K562 (cell line): ENCODE measurements at regions not wholly inside any gene's neighbourhood (a gene's known extent, or its start where the extent isn't known, plus 50 kb on each side); places are given as distances from the start of the nearest gene placed in this dataset.

Experiments used
- ATAC-seq: fragments of 200-7000 bp; cut with Tn5 transposase; 3 replicates; pipeline ENCODE4 v1.9.1; 2020; ENCODE audit warnings: moderate library complexity
- BruUV-seq: library from RNA; stranded (reverse); fragments of 400-500 nt; replicated peaks from 2 replicates; lab custom pipeline; 2021; lab: Mats Ljungman, UMichigan
- CTCF ChIA-PET: fragments of 300-600 bp; formaldehyde crosslinking; extraction: SDS; loops from one replicate; lab custom pipeline; 2021; ENCODE audit warnings: low intra/inter-chr PET ratio; lab: Yijun Ruan, JAX
- POLR2A ChIA-PET: fragments of 300-600, 350-650 bp; sonication (Branson Sonifier 250); formaldehyde crosslinking; extraction: SDS; loops from one replicate; lab custom pipeline; 2021; ENCODE audit warnings: antibody characterized with exemption, inconsistent platforms; lab: Yijun Ruan, JAX
- DNase-seq, 4 experiments: peaks; one replicate each; pipeline versions ENCODE4 v3.0.0 to v3.0.0-alpha.2; 2011 to 2018; ENCODE audit warnings: low spot score in 3 of 4, mixed read lengths in 3 of 4; ENCODE audit errors: extremely low read depth in 1 of 4
- FAIRE-seq: peaks from 2 replicates; lab custom pipeline; 2011; peaks lifted over from hg19 to GRCh38; lab: Jason Lieb, UNC
- H2AFZ ChIP-seq: 2 replicates; pipeline ENCODE4 v1.6.0; 2011; ENCODE audit warnings: low read depth, low read length, control low read depth, inconsistent platforms
- H3K27ac ChIP-seq: fragments of 200-600 bp; 3 replicates; pipeline ENCODE4 v1.8.0; 2011; ENCODE audit warnings: low read depth, mild to moderate bottlenecking, control low read depth, inconsistent platforms, low read length, moderate library complexity, mixed read lengths; ENCODE audit errors: extremely low read depth
- H3K27me3 ChIP-seq, 2 experiments: fragments of 300-600 bp in 1 of 2; 2 replicates in 1 of 2; 3 replicates in 1 of 2; pipeline versions ENCODE4 v1.6.0 to v1.8.0; 2011; ENCODE audit warnings: inconsistent platforms in 2 of 2, low read length in 2 of 2, mild to moderate bottlenecking in 1 of 2, mixed read lengths in 1 of 2, moderate library complexity in 1 of 2; ENCODE audit not compliant: control insufficient read depth in 2 of 2, insufficient read depth in 2 of 2
- H3K36me3 ChIP-seq: fragments of 300-600 bp; 3 replicates; pipeline ENCODE4 v1.8.0; 2011; ENCODE audit warnings: mild to moderate bottlenecking, low read length, inconsistent platforms; ENCODE audit not compliant: control insufficient read depth, insufficient read depth
- H3K4me1 ChIP-seq, 2 experiments: fragments of 200-600 bp in 1 of 2; replicated peaks in 1 of 2; 2 replicates in 1 of 2; 3 replicates in 1 of 2; pipeline versions ENCODE4 v1.5.1 to v1.8.0; 2011; ENCODE audit warnings: inconsistent platforms in 2 of 2, low read length in 2 of 2, mild to moderate bottlenecking in 1 of 2, mixed read lengths in 1 of 2, moderate library complexity in 1 of 2; ENCODE audit not compliant: control insufficient read depth in 2 of 2, insufficient read depth in 2 of 2
- H3K4me2 ChIP-seq: 2 replicates; pipeline ENCODE4 v1.6.1; 2011; ENCODE audit warnings: low read length, control low read depth, inconsistent platforms, mixed read lengths; ENCODE audit not compliant: insufficient read depth
- H3K4me3 ChIP-seq: fragments of 200-600 bp; sonication (generic), shearing (Covaris generic); 2 replicates; pipeline ENCODE4 v1.5.1; 2016; ENCODE audit warnings: control low read depth, inconsistent platforms
- H3K79me2 ChIP-seq: fragments of 200-600 bp; 3 replicates; pipeline ENCODE4 v1.8.0; 2011; ENCODE audit warnings: low read length, inconsistent platforms; ENCODE audit not compliant: control insufficient read depth, insufficient read depth
- H3K9ac ChIP-seq, 2 experiments: 2 replicates each; pipeline versions ENCODE4 v1.6.0 to v1.6.1; 2011; ENCODE audit warnings: low read depth in 2 of 2, low read length in 2 of 2, control low read depth in 1 of 2, inconsistent platforms in 1 of 2, mild to moderate bottlenecking in 1 of 2, mixed read lengths in 1 of 2; ENCODE audit not compliant: insufficient read depth in 1 of 2
- H3K9me1 ChIP-seq: one replicate; pipeline ENCODE4 v1.6.0; 2011; ENCODE audit warnings: inconsistent platforms, mild to moderate bottlenecking, low read length, moderate library complexity; ENCODE audit not compliant: control insufficient read depth, insufficient read depth
- H3K9me3 ChIP-seq: replicated peaks from 2 replicates; pipeline ENCODE4 v1.5.1; 2011; ENCODE audit warnings: low read depth, low read length, inconsistent platforms; ENCODE audit not compliant: control insufficient read depth, insufficient read depth
- H4K20me1 ChIP-seq: replicated peaks from 2 replicates; pipeline ENCODE4 v1.6.1; 2011; ENCODE audit warnings: low read length, inconsistent platforms, mixed read lengths; ENCODE audit not compliant: control insufficient read depth, insufficient read depth
- HMG20B ChIP-seq: fragments of 250-450 bp; sonication (Bioruptor Pico); IDR thresholded peaks from 2 replicates; pipeline ENCODE4 v1.5.0; 2021; ENCODE audit warnings: mild to moderate bottlenecking
- NFYB ChIP-seq: IDR thresholded peaks from 2 replicates; pipeline ENCODE4 v1.6.1; 2011; ENCODE audit warnings: mild to moderate bottlenecking, moderate library complexity; ENCODE audit not compliant: insufficient read length; ENCODE audit errors: extremely low read depth
- NR2C1 ChIP-seq, 2 experiments: fragments of 450-650 bp; IDR thresholded peaks; 2 replicates each; pipeline ENCODE4 v1.6.1; 2017; ENCODE audit warnings: mild to moderate bottlenecking in 2 of 2, antibody characterized with exemption in 1 of 2, inconsistent platforms in 1 of 2, missing compliant biosample characterization in 1 of 2, missing genetic modification characterization in 1 of 2
- PHTF2 ChIP-seq: fragments of 250-450 bp; sonication (Bioruptor Pico); IDR thresholded peaks from 2 replicates; pipeline ENCODE4 v1.5.0; 2021; ENCODE audit warnings: mild to moderate bottlenecking
- RBFOX2 ChIP-seq: fragments of 200-400 bp; formaldehyde crosslinking; IDR thresholded peaks from 2 replicates; pipeline ENCODE4 v1.6.1; 2017; ENCODE audit warnings: low read depth, mild to moderate bottlenecking, low read length, moderate library complexity
- SAP30 ChIP-seq: fragments of 200-600 bp; sonication (generic); IDR thresholded peaks from 2 replicates; pipeline ENCODE4 v1.6.1; 2012; ENCODE audit warnings: borderline replicate concordance, low read depth, mild to moderate bottlenecking, moderate library complexity, low read length, control low read depth, inconsistent platforms; ENCODE audit not compliant: insufficient read depth, poor library complexity, severe bottlenecking
- TCF7 ChIP-seq: sonication (generic); IDR thresholded peaks from 2 replicates; pipeline ENCODE4 v1.6.1; 2016; ENCODE audit warnings: antibody characterized with exemption, borderline replicate concordance
- TCF7L2 ChIP-seq: fragments of 150-350 bp; IDR thresholded peaks from 2 replicates; pipeline ENCODE4 v1.6.1; 2016; ENCODE audit warnings: low read depth, mild to moderate bottlenecking, low read length, moderate library complexity
- ZNF165 ChIP-seq: fragments of 250-450 bp; sonication (Bioruptor Pico); IDR thresholded peaks from 2 replicates; pipeline ENCODE4 v1.4.0; 2020; ENCODE audit warnings: borderline replicate concordance
- in situ Hi-C: fragments of 300-500 bp; cut with MboI; formaldehyde crosslinking; loops from 4 replicates; pipeline ENCODE4 v1.15.0; 2018; ENCODE audit warnings: inconsistent platforms, mixed read lengths
- intact Hi-C: fragments of 100-400 bp; cut with micrococcal nuclease; formaldehyde crosslinking; loops from 2 replicates; pipeline ENCODE4 v1.14.2; 2022
- TF ChIP-seq, protein P1 (sequence below): fragments of 250-450 bp; sonication (Bioruptor Pico); IDR thresholded peaks from 2 replicates; pipeline ENCODE4 v1.5.0; 2020; ENCODE audit warnings: mild to moderate bottlenecking, borderline replicate concordance
- TF ChIP-seq, protein P2 (sequence below): fragments of 250-450 bp; sonication (Bioruptor Pico); IDR thresholded peaks from 2 replicates; pipeline ENCODE4 v1.8.0; 2022; ENCODE audit warnings: moderate library complexity, mild to moderate bottlenecking, inconsistent platforms
- TF ChIP-seq, protein P3 (sequence below): fragments of 450-650 bp; IDR thresholded peaks from 2 replicates; pipeline ENCODE4 v1.6.1; 2018; ENCODE audit not compliant: partially characterized antibody
- TF ChIP-seq, protein P4 (sequence below): fragments of 250-450 bp; sonication (Bioruptor Pico); IDR thresholded peaks from 2 replicates; pipeline ENCODE4 v1.8.0; 2021; ENCODE audit warnings: mild to moderate bottlenecking, moderate library complexity

DNA sequence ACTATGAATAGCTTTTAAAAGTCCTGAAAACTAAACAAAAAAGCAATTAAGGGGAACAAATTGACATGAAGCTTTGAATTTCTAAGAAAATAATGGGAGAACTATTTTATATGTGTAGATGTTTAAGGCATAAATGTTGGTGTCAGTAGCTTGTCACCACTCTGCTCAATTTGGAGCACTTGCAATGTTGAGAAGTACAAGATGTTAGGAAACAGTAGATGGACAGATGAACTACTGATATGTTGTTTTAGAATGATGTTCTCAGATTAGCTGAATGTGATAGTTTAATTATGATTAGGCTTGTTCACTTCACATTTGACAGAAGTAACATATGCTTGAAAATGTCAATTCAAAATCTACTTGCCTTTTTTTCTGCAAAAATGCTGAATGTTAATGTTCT, 525.7 kb upstream of the IGFBP7 start:
- ChIA-PET CTCF (no interaction called here), POLR2A (no interaction called here)
- no peak for DNase-seq
- no TSS peak for BruUV-seq
- H3K4me1 ChIP-seq, result no peaks in the 10 kb centered on the region
- no peaks in the 10 kb centered on the region for H3K36me3 ChIP-seq
- FAIRE-seq, result no peak
- no peaks in the 10 kb centered on the region for H3K9me1 ChIP-seq
- no peaks in the 10 kb centered on the region for H4K20me1 ChIP-seq
- no peak overlapping the region for H3K4me2 ChIP-seq
- H3K27me3 ChIP-seq, result no peaks in the 10 kb centered on the region
- H3K79me2 ChIP-seq, result no peaks in the 10 kb centered on the region
- ATAC-seq, result no peak
- no peak overlapping the region for H3K4me3 ChIP-seq
- no peak overlapping the region for H2AFZ ChIP-seq
- no peak overlapping the region for H3K9ac ChIP-seq
- in situ Hi-C loops (no loop called here), intact Hi-C loops (no loop called here)
- H3K27ac ChIP-seq, result no peak overlapping the region
- H3K9me3 ChIP-seq, result no peaks in the 10 kb centered on the region
- TF ChIP-seq TCF7 (no peak), PHTF2 (no peak), SAP30 (no peak), RBFOX2 (no peak), NR2C1 (IDR thresholded peaks at IDR 0.05) (no peak), NR2C1 (tag; IDR thresholded peaks at IDR 0.05) (no peak), HMG20B (no peak), TCF7L2 (no peak), NFYB (no peak), ZNF165 (CRISPR knock-in tag) (no peak)
- TF ChIP-seq, protein P1, sequence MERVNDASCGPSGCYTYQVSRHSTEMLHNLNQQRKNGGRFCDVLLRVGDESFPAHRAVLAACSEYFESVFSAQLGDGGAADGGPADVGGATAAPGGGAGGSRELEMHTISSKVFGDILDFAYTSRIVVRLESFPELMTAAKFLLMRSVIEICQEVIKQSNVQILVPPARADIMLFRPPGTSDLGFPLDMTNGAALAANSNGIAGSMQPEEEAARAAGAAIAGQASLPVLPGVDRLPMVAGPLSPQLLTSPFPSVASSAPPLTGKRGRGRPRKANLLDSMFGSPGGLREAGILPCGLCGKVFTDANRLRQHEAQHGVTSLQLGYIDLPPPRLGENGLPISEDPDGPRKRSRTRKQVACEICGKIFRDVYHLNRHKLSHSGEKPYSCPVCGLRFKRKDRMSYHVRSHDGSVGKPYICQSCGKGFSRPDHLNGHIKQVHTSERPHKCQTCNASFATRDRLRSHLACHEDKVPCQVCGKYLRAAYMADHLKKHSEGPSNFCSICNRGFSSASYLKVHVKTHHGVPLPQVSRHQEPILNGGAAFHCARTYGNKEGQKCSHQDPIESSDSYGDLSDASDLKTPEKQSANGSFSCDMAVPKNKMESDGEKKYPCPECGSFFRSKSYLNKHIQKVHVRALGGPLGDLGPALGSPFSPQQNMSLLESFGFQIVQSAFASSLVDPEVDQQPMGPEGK (CRISPR knock-in tag), result no peak
- TF ChIP-seq, protein P2, sequence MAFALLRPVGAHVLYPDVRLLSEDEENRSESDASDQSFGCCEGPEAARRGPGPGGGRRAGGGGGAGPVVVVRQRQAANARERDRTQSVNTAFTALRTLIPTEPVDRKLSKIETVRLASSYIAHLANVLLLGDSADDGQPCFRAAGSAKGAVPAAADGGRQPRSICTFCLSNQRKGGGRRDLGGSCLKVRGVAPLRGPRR (CRISPR knock-in tag), result no peak
- TF ChIP-seq, protein P3, sequence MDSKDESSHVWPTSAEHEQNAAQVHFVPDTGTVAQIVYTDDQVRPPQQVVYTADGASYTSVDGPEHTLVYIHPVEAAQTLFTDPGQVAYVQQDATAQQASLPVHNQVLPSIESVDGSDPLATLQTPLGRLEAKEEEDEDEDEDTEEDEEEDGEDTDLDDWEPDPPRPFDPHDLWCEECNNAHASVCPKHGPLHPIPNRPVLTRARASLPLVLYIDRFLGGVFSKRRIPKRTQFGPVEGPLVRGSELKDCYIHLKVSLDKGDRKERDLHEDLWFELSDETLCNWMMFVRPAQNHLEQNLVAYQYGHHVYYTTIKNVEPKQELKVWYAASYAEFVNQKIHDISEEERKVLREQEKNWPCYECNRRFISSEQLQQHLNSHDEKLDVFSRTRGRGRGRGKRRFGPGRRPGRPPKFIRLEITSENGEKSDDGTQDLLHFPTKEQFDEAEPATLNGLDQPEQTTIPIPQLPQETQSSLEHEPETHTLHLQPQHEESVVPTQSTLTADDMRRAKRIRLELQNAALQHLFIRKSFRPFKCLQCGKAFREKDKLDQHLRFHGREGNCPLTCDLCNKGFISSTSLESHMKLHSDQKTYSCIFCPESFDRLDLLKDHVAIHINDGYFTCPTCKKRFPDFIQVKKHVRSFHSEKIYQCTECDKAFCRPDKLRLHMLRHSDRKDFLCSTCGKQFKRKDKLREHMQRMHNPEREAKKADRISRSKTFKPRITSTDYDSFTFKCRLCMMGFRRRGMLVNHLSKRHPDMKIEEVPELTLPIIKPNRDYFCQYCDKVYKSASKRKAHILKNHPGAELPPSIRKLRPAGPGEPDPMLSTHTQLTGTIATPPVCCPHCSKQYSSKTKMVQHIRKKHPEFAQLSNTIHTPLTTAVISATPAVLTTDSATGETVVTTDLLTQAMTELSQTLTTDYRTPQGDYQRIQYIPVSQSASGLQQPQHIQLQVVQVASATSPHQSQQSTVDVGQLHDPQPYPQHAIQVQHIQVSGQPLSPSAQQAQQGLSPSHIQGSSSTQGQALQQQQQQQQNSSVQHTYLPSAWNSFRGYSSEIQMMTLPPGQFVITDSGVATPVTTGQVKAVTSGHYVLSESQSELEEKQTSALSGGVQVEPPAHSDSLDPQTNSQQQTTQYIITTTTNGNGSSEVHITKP, result no peak
- TF ChIP-seq, protein P4, sequence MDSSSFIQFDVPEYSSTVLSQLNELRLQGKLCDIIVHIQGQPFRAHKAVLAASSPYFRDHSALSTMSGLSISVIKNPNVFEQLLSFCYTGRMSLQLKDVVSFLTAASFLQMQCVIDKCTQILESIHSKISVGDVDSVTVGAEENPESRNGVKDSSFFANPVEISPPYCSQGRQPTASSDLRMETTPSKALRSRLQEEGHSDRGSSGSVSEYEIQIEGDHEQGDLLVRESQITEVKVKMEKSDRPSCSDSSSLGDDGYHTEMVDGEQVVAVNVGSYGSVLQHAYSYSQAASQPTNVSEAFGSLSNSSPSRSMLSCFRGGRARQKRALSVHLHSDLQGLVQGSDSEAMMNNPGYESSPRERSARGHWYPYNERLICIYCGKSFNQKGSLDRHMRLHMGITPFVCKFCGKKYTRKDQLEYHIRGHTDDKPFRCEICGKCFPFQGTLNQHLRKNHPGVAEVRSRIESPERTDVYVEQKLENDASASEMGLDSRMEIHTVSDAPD (CRISPR knock-in tag), result no peak
